ENCODE measurements at regions not wholly inside any gene's neighbourhood (a gene's known extent, or its start where the extent isn't known, plus 50 kb on each side); places are given as distances from the start of the nearest gene placed in this dataset.
"Not testable (repeated sequence)": the region's sequence is repeated elsewhere in the genome, so short reads cannot be mapped to it uniquely, and the experiment has no call there.

GRCh38 chr6:14476793-14477531, 359.4 kb downstream of the CD83 start:
- DNase-seq (ENCODE audit: low read depth in 1 of 2, low spot score in 1 of 2) = no peak

DNA sequence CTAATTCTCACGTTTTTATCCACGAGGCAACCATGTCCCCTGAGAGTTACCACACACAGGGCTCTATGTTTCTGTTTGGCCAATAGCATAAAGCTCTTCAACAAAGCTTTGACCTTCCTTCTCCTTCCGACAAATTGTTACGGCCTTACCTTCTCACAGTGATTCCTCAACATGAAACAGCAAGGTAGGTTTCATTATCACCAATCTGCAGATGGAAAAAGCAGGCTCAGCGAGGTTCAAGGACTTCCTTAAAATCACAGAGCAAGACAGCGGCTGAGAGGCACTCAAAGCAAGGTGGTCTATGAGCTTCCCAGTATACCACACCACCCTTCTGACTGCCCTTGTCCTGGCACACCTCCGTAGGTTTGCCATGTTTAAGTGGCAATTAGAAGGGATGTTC, 360.0 kb downstream of the CD83 start:
- no peak for DNase-seq (ENCODE audit: low read depth in 1 of 2, low spot score in 1 of 2)

GRCh38 chr6:14478381-14479225, 361.0 kb downstream of the CD83 start:
- no peak for DNase-seq (ENCODE audit: low read depth in 1 of 2, low spot score in 1 of 2)

GRCh38 chr6:14481946-14482345, 364.4 kb downstream of the CD83 start:
- DNase-seq (ENCODE audit: low read depth in 1 of 2, low spot score in 1 of 2) = not testable (repeated sequence)

DNA sequence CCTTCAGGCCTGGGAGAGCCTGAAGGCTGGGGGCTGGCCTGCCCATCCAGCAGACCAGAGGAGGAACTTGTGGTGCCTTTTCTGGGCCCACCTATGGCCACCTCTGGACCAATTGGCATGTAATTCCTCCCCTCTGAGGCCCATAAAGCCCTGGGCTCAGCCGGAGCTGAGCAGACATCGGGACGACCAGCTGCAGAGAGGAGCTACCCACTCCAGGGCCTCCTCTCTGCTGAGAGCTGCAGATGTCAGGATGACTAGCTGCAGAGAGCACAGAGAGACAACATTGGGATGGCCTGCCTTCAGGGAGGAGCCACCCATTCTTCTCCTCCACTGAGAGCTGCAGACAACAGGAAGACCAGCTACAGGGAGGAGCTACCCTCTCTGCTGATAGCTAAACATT, 370.1 kb downstream of the CD83 start:
- DNase-seq (ENCODE audit: low read depth in 1 of 2, low spot score in 1 of 2) = no peak

DNA sequence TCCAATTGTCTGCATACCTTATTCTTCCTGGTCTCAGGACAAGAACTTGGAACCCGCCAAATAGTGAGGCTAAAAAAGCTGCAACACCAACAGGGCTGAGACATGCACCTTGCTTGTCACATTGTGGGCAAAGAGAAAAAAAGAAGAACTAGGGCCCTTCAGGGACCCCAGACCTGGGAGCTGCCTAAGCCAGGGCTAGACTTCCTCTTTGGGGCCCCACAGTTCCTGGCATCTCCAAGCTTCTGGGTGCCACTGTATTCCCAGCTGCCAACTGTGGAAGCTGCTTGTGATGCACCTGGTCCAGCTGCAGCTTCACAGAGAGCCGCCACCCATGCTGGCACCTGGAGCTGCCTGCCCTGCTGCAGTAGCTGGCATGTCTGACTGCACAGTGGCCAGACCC, 370.6 kb downstream of the CD83 start:
- DNase-seq (ENCODE audit: low read depth in 1 of 2, low spot score in 1 of 2) = no peak

DNA sequence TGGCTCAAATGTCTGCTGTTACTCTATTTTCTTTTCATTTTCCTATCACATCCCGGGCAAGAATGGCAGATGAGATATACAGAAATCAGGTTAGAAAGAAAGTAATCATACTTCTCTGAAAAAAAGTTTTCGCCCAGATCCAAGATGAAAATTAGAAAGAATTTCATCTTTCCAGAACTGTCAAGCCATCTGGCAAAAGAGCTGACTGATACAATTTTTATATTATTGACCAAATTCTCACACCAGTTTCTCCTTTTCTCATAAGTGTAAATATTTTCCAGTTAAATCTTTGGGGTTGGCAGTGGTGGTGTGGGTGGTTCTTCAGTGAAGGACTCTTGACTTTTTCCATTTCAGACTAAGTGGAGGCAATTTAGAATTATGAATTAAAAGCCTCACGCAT, 371.9 kb downstream of the CD83 start:
- DNase-seq (ENCODE audit: low read depth in 1 of 2, low spot score in 1 of 2) = no peak

- DNase-seq (ENCODE audit: low read depth in 1 of 2, low spot score in 1 of 2) = no peak
These were observed 381.2 kb downstream of the CD83 start for GRCh38 chr6:14498748-14499147.

GRCh38 chr6:14499309-14499708, 381.7 kb downstream of the CD83 start:
- no peak for DNase-seq (ENCODE audit: low read depth in 1 of 2, low spot score in 1 of 2)

GRCh38 chr6:14499841-14500240, 382.3 kb downstream of the CD83 start:
- no peak for DNase-seq (ENCODE audit: low read depth in 1 of 2, low spot score in 1 of 2)

GRCh38 chr6:14500809-14501208, 383.2 kb downstream of the CD83 start:
- no peak for DNase-seq (ENCODE audit: low read depth in 1 of 2, low spot score in 1 of 2)

DNA sequence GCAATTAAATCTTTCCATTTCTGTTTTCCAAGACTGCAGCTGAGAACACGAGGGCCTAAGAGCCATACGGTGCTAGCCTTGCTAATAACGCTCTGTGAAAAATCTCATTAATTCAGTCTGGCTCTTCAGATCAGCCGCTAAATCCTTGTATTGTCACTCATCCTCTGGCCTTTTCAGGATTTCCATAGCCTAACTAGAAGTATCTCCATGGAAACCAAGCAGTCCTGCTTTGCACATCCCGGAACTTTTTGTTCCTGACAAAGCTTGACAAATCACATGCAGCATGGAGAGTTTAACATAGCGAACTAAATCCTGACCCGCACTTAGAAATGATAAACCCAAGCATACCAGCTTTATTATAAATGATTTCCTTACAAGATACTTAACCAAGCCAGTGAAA, 383.7 kb downstream of the CD83 start:
- DNase-seq (ENCODE audit: low read depth in 1 of 2, low spot score in 1 of 2) = no peak

GRCh38 chr6:14501914-14502313, 384.3 kb downstream of the CD83 start:
- no peak for DNase-seq (ENCODE audit: low read depth in 1 of 2, low spot score in 1 of 2)

DNA sequence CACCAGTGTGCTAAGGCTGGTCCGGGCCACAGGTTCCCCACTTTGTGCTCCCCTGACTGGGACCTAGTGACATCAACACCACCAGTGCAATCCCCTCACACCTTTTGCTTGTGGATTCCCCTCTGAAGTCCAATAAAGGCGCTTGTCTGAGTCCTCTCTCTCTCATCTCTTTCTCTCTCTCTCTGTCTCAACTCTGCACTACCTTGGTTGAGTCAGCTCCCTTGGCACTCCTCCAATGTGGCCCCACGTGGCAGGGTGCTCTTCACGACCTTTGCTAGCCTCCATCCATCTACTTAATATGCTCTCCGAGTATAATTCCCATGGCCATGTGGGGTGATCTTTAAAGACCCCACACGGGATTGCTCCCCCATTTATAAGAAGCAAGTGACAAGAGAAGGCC, 385.0 kb downstream of the CD83 start:
- no peak for DNase-seq (ENCODE audit: low read depth in 1 of 2, low spot score in 1 of 2)

- DNase-seq (ENCODE audit: low read depth in 1 of 2, low spot score in 1 of 2) = no peak
These were observed 387.8 kb downstream of the CD83 start for GRCh38 chr6:14505401-14505800.

DNA sequence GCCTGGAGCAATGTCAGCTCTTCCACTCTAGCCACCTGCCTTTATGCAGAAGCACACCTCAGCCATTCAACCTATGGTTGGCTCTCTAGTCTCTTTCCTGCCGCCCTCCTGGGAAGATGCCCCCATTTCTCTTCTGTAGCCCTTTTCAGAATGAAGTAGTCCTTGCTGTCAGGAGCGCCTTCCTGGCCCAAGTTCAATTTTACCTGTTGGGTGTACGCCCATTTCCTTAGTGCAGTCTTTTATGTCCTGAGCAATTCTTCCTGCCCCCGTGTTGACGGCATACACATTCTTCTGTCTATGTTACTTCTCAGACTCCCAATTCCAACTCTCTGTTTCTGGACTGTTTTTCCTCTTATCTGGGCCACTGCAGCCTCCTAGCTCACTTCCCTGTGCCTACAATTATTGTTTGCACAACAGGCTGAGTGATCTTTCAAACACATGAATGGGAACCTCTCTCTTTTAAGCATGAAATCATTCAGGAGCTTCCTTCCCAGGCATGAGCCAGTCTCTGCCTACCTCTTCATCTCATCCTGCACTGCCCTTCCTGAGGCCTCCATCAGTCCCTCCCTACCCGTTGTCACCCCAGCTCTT, 389.2 kb downstream of the CD83 start:
- DNase-seq (ENCODE audit: low read depth in 1 of 2, low spot score in 1 of 2) = no peak

- DNase-seq (ENCODE audit: low read depth in 1 of 2, low spot score in 1 of 2) = no peak
These were observed 391.5 kb downstream of the CD83 start for GRCh38 chr6:14509120-14509519.

GRCh38 chr6:14510038-14510437, 392.5 kb downstream of the CD83 start:
- no peak for DNase-seq (ENCODE audit: low read depth in 1 of 2, low spot score in 1 of 2)

DNA sequence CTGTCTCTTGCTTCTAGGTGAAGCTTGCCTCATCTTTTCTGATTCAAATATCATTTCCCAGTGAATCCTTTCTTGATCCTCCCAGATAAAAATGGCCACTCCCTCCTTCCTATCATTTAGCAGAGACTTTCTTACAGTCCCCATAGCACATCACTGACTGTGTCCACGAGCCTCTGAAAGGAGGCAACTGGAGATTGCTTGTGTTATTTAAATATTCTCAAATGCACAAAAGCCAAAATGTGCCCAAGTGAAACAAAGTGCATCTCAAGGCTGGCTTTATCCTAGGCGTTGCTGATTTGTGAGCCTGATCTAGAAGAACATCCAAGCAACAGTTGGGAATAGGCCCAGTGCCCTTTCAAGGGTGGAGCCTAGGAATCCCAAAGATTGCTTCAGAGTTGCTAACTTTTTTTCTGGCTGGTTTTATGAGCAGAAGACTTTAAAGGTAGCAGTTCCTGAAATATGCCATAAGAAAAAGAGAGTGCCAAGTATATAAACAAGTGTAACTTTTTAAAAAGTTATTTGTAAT, 393.6 kb downstream of the CD83 start:
- no peak for DNase-seq (ENCODE audit: low read depth in 1 of 2, low spot score in 1 of 2)

DNA sequence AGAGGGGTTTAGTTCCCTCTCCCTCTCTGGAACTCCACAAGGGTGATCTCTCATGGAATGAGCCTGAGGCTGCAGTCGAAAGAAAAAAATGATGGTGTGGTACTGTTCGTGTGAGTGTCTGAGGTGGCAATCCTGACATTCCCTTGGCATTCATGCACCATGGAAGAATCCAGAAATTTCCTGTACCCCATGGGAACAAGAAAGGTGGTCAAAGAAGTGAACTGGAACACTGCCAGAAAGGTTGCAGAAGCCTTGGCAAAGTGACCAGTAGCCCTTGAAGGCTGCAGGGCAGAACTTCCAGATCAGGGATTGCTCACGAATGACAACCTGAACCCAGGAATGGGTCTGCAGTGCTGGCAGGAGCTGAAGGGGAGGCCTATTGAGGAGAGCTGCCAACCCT, 394.7 kb downstream of the CD83 start:
- no peak for DNase-seq (ENCODE audit: low read depth in 1 of 2, low spot score in 1 of 2)

DNA sequence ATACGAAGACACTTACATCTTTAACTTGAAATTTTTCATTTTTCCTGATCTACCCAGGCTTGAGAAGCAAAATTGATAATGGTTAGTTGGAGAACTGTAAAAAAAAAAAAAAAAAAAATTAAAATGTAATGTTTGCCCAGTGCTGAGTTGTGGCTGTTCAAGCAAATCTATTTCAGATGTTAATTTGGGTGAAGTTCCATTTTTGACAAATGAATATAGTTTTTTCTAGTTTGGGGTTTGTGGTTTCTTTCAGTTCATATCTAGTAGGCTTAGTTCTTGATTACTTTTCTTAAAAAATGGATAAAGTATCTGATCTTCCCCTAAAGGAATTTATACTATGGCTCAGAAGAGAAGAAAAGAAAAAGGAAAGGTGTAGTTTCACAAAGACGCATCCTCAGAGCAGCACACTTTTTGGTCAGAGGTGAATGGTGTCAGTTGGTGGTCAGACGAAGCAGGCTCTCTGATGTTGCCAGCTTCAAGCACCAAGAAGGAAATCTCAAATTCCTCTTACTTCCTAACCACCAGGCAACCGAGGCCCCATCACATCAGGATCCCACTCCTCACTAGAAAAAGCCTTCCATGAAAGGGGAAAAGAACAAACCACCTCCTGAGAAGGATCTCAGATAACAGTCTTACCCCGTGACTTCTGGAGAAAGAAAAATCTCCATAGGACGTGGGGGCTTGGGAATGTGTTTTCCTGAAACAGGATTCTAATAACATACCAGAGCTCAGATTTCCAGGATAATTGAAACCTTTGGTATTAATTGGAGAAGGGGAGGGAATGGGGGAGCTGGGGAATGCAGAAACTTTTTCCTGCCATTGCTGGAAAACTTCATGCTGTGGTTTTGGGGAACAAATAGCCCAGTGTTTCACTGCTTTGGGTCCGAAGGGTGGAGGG, 396.2 kb downstream of the CD83 start:
- DNase-seq (ENCODE audit: low read depth in 1 of 2, low spot score in 1 of 2) = no peak
